IMR-90 (cell line): ENCODE measurements at regions not wholly inside any gene's neighbourhood (a gene's known extent, or its start where the extent isn't known, plus 50 kb on each side); places are given as distances from the start of the nearest gene placed in this dataset.

Source experiments
- ATAC-seq: fragments of 200-7000 bp; cut with Tn5 transposase; 2 replicates; pipeline ENCODE4 v1.9.1; 2020; ENCODE audit warnings: low read depth, mild to moderate bottlenecking, moderate library complexity
- BruUV-seq: library from RNA; stranded (reverse); fragments of 400-500 nt; replicated peaks from 2 replicates; lab custom pipeline; 2021; lab: Mats Ljungman, UMichigan
- CTCF ChIA-PET: fragments of 300-600 bp; formaldehyde crosslinking; extraction: SDS; loops from one replicate; lab custom pipeline; 2021; ENCODE audit warnings: antibody characterized with exemption; lab: Yijun Ruan, JAX
- POLR2A ChIA-PET: fragments of 300-600 bp; sonication (Branson Sonifier 250); formaldehyde crosslinking; loops from one replicate; lab custom pipeline; 2022; ENCODE audit warnings: antibody characterized with exemption; ENCODE audit not compliant: unreplicated experiment; lab: Charles Lee
- DNase-seq: peaks from one replicate; pipeline ENCODE4 v3.0.0; 2013
- H2AFZ ChIP-seq: replicated peaks from 2 replicates; pipeline ENCODE3; 2013; ENCODE audit warnings: low read length, mild to moderate bottlenecking; ENCODE audit not compliant: poor library complexity
- H2AK5ac ChIP-seq: 2 replicates; pipeline ENCODE4 v1.6.1; 2013; ENCODE audit warnings: low read depth, low read length, inconsistent platforms
- H2AK9ac ChIP-seq: replicated peaks from 2 replicates; pipeline ENCODE3; 2013; ENCODE audit warnings: mild to moderate bottlenecking, low read depth, low read length, moderate library complexity; ENCODE audit not compliant: poor library complexity
- H2BK120ac ChIP-seq: 2 replicates; pipeline ENCODE4 v1.6.1; 2013; ENCODE audit warnings: low read depth, low read length, inconsistent platforms
- H2BK15ac ChIP-seq: 3 replicates; pipeline ENCODE4 v1.6.1; 2013; ENCODE audit warnings: low read depth, low read length, inconsistent platforms
- H2BK20ac ChIP-seq: 2 replicates; pipeline ENCODE4 v1.6.1; 2013; ENCODE audit warnings: low read depth, mild to moderate bottlenecking, inconsistent platforms, low read length, moderate library complexity
- H2BK5ac ChIP-seq: 2 replicates; pipeline ENCODE4 v1.6.1; 2013; ENCODE audit warnings: mild to moderate bottlenecking, low read depth, low read length, inconsistent platforms; ENCODE audit not compliant: poor library complexity, severe bottlenecking
- H3K14ac ChIP-seq: replicated peaks from 2 replicates; pipeline ENCODE4 v1.6.1; 2013; ENCODE audit warnings: low read depth, low read length, inconsistent platforms
- H3K18ac ChIP-seq: 2 replicates; pipeline ENCODE4 v1.6.1; 2013; ENCODE audit warnings: low read depth, low read length, control low read depth
- H3K23ac ChIP-seq: 2 replicates; pipeline ENCODE4 v1.6.1; 2013; ENCODE audit warnings: low read depth, low read length, inconsistent platforms
- H3K27ac ChIP-seq: 2 replicates; pipeline ENCODE4 v1.5.1; 2013; ENCODE audit warnings: mild to moderate bottlenecking, control low read depth, low read length; ENCODE audit not compliant: insufficient read depth
- H3K27me3 ChIP-seq: 2 replicates; pipeline ENCODE4 v1.6.1; 2013; ENCODE audit warnings: low read length; ENCODE audit not compliant: control insufficient read depth, insufficient read depth
- H3K36me3 ChIP-seq: 2 replicates; pipeline ENCODE4 v1.6.1; 2013; ENCODE audit warnings: low read length, mixed read lengths; ENCODE audit not compliant: control insufficient read depth, insufficient read depth
- H3K4ac ChIP-seq: 2 replicates; pipeline ENCODE4 v1.6.1; 2013; ENCODE audit warnings: low read depth, low read length, inconsistent platforms
- H3K4me1 ChIP-seq: 2 replicates; pipeline ENCODE4 v1.6.1; 2013; ENCODE audit warnings: low read length, mixed read lengths; ENCODE audit not compliant: control insufficient read depth, insufficient read depth
- H3K4me2 ChIP-seq: 2 replicates; pipeline ENCODE4 v1.6.1; 2013; ENCODE audit warnings: low read depth, mild to moderate bottlenecking, control low read depth, low read length, moderate library complexity
- H3K4me3 ChIP-seq: 2 replicates; pipeline ENCODE4 v1.5.1; 2013; ENCODE audit warnings: low read depth, mild to moderate bottlenecking, control low read depth, low read length, moderate library complexity; ENCODE audit not compliant: insufficient read depth
- H3K56ac ChIP-seq: 2 replicates; pipeline ENCODE4 v1.6.1; 2013; ENCODE audit warnings: low read length, inconsistent platforms; ENCODE audit not compliant: insufficient read depth; ENCODE audit errors: extremely low read depth
- H3K79me1 ChIP-seq, 2 experiments: 2 replicates each; pipeline ENCODE4 v1.6.1; 2013; ENCODE audit warnings: low read length in 2 of 2, inconsistent platforms in 1 of 2, low read depth in 1 of 2
- H3K9ac ChIP-seq: 2 replicates; pipeline ENCODE4 v1.6.1; 2013; ENCODE audit warnings: low read depth, low read length, control low read depth
- H3K9me1 ChIP-seq: 2 replicates; pipeline ENCODE4 v1.6.1; 2013; ENCODE audit warnings: low read length, inconsistent platforms; ENCODE audit not compliant: insufficient read depth
- H3K9me3 ChIP-seq: 2 replicates; pipeline ENCODE4 v1.6.1; 2013; ENCODE audit warnings: low read length; ENCODE audit not compliant: control insufficient read depth, insufficient read depth
- H4K20me1 ChIP-seq: 2 replicates; pipeline ENCODE4 v1.6.1; 2013; ENCODE audit warnings: low read length, inconsistent platforms; ENCODE audit not compliant: insufficient read depth
- H4K5ac ChIP-seq: 2 replicates; pipeline ENCODE4 v1.6.1; 2013; ENCODE audit warnings: mild to moderate bottlenecking, low read depth, low read length, control low read depth
- H4K8ac ChIP-seq, 2 experiments: 2 replicates each; pipeline ENCODE4 v1.6.1; 2013; ENCODE audit warnings: low read depth in 2 of 2, low read length in 2 of 2, control low read depth in 1 of 2, inconsistent platforms in 1 of 2
- H4K91ac ChIP-seq: 2 replicates; pipeline ENCODE4 v1.6.1; 2013; ENCODE audit warnings: low read depth, low read length, inconsistent platforms; ENCODE audit not compliant: insufficient read depth
- BHLHE40 ChIP-seq: fragments of 150-350 bp; IDR thresholded peaks from 2 replicates; pipeline ENCODE4 v1.6.1; 2016; ENCODE audit warnings: mild to moderate bottlenecking, low read depth, low read length
- CEBPB ChIP-seq: IDR thresholded peaks from 2 replicates; pipeline ENCODE4 v1.6.1; 2012; ENCODE audit warnings: low read depth, low read length, improper control_type of control experiment
- CHD1 ChIP-seq: IDR thresholded peaks from 2 replicates; pipeline ENCODE4 v1.6.1; 2012; ENCODE audit warnings: low read depth, low read length, improper control_type of control experiment
- ELK1 ChIP-seq: fragments of 150-350 bp; IDR thresholded peaks from 2 replicates; pipeline ENCODE4 v1.6.1; 2016; ENCODE audit warnings: low read depth, mild to moderate bottlenecking, low read length, moderate library complexity, borderline replicate concordance
- FOS ChIP-seq: fragments of 150-350 bp; IDR thresholded peaks from 2 replicates; pipeline ENCODE4 v1.6.1; 2016; ENCODE audit warnings: low read depth, low read length
- MAFK ChIP-seq: IDR thresholded peaks from 2 replicates; pipeline ENCODE4 v1.6.1; 2012; ENCODE audit warnings: low read depth, low read length, improper control_type of control experiment
- MAZ ChIP-seq: IDR thresholded peaks from 2 replicates; pipeline ENCODE4 v1.6.1; 2012; ENCODE audit warnings: low read depth, mild to moderate bottlenecking, low read length, improper control_type of control experiment, moderate library complexity, borderline replicate concordance
- MXI1 ChIP-seq: IDR thresholded peaks from 2 replicates; pipeline ENCODE4 v1.6.1; 2012; ENCODE audit warnings: low read depth, mild to moderate bottlenecking, low read length, moderate library complexity, borderline replicate concordance
- NFE2L2 ChIP-seq: fragments of 150-350 bp; IDR thresholded peaks from 2 replicates; pipeline ENCODE4 v1.6.1; 2016; ENCODE audit warnings: low read depth, mild to moderate bottlenecking, low read length
- RAD21 ChIP-seq: IDR thresholded peaks from 2 replicates; pipeline ENCODE4 v1.6.1; 2012; ENCODE audit warnings: low read length, improper control_type of control experiment
- RCOR1 ChIP-seq: IDR thresholded peaks from 2 replicates; pipeline ENCODE4 v1.6.1; 2012; ENCODE audit warnings: mild to moderate bottlenecking, low read length, improper control_type of control experiment; ENCODE audit not compliant: insufficient replicate concordance
- RFX5 ChIP-seq: IDR thresholded peaks from 2 replicates; pipeline ENCODE4 v1.8.0; 2012; ENCODE audit warnings: low read depth, mild to moderate bottlenecking, low read length, moderate library complexity
- SMC3 ChIP-seq: fragments of 150-350 bp; IDR thresholded peaks from 2 replicates; pipeline ENCODE4 v1.6.1; 2016; ENCODE audit warnings: low read depth, mild to moderate bottlenecking, antibody characterized with exemption, low read length, moderate library complexity
- WGBS, 2 experiments: methylation state at CpG; one replicate each; pipeline versions ENCODE4 v1.1.5 to v1.1.7; 2013; ENCODE audit warnings: missing lambda C conversion rate in 2 of 2; ENCODE audit not compliant: insufficient read length in 1 of 2; ENCODE audit errors: extremely low coverage in 2 of 2; 5-methylcytosine and 5-hydroxymethylcytosine counted together
- dilution Hi-C: fragments of 300-500 bp; cut with HindIII; formaldehyde crosslinking; loops from one replicate; pipeline ENCODE4 v1.14.3; 2018; ENCODE audit warnings: low sequenced_read_pairs; ENCODE audit not compliant: unreplicated experiment
- in situ Hi-C: fragments of 300-500 bp; cut with MboI; formaldehyde crosslinking; loops from 3 replicates; pipeline ENCODE4 v1.14.3; 2019; ENCODE audit warnings: low sequenced_read_pairs, inconsistent platforms, mixed read lengths
- intact Hi-C: fragments of 100-400 bp; cut with micrococcal nuclease; formaldehyde crosslinking; loops from 2 replicates; pipeline ENCODE4 v1.10.0; 2022
- TF ChIP-seq, protein P1 (sequence below): conservative IDR thresholded peaks from 2 replicates; pipeline ENCODE4 v1.5.1; 2012; ENCODE audit warnings: mild to moderate bottlenecking, low read depth, low read length, improper control_type of control experiment
- TF ChIP-seq, protein P2 (sequence below): fragments of 150-350 bp; IDR thresholded peaks from 2 replicates; pipeline ENCODE4 v1.6.1; 2017; ENCODE audit warnings: mild to moderate bottlenecking, antibody characterized with exemption, low read length, low read depth

- dilution Hi-C loops (no loop called here), in situ Hi-C loops (no loop called here), intact Hi-C loops (no loop called here)
- Histone ChIP-seq H3K27ac (peak overlapping the region; percentile 32; the same call in 1 of the 2 replicates), H2BK5ac (peak overlapping the region; percentile 35), H4K91ac (peak overlapping the region; percentile 73; the same call in 1 of the 2 replicates), H2AFZ (no peak overlapping the region), H3K18ac (peak overlapping the region; percentile 87), H3K56ac (no peak overlapping the region), H3K9ac (no peak overlapping the region), H3K4me1 (peaks cover 10% of the 10 kb centered on the region), H2BK20ac (peak overlapping the region; percentile 88), H4K20me1 (no peaks in the 10 kb centered on the region), H3K4me3 (no peak overlapping the region), H4K5ac (peak overlapping the region; percentile 21), H3K27me3 (no peaks in the 10 kb centered on the region; the same call in 1 of the 2 replicates), H3K9me1 (peaks cover 3% of the 10 kb centered on the region), H3K9me3 (no peaks in the 10 kb centered on the region), H3K36me3 (no peaks in the 10 kb centered on the region), H3K4ac (peak overlapping the region; percentile 59; the same call in 1 of the 2 replicates), H3K23ac (peak overlapping the region; percentile 53; the same call in 1 of the 2 replicates), H2AK5ac (peak overlapping the region; percentile 48), H2BK15ac (0 out of 3 replicates have a peak overlapping the region, but pooled peaks have one; percentile 53), H2BK120ac (peak overlapping the region; percentile 80), H4K8ac (peak overlapping the region in 1 of 2 experiments; percentile 81; a peak in 1 of 4 replicates), H3K79me1 (no peaks in the 10 kb centered on the region), H3K4me2 (no peak overlapping the region), H2AK9ac (no peak overlapping the region), H3K14ac (peak overlapping the region; percentile 78)
- no TSS peak for BruUV-seq
- DNase-seq (no peak), ATAC-seq (no peak)
- ChIA-PET POLR2A (no interaction called here), CTCF (interaction anchor here (0.6 to 0.8 kb wide), 2 partner anchors 12 to 15 kb away, joined by 3 read pairs; no protein-coding TSS in a partner anchor)
- WGBS, 2 experiments, result no CpG with 5 or more reads among the region's 1 CpG
- no peak for TF ChIP-seq FOS
- no peak for TF ChIP-seq RCOR1
- no peak for TF ChIP-seq NFE2L2
- TF ChIP-seq, protein P1, sequence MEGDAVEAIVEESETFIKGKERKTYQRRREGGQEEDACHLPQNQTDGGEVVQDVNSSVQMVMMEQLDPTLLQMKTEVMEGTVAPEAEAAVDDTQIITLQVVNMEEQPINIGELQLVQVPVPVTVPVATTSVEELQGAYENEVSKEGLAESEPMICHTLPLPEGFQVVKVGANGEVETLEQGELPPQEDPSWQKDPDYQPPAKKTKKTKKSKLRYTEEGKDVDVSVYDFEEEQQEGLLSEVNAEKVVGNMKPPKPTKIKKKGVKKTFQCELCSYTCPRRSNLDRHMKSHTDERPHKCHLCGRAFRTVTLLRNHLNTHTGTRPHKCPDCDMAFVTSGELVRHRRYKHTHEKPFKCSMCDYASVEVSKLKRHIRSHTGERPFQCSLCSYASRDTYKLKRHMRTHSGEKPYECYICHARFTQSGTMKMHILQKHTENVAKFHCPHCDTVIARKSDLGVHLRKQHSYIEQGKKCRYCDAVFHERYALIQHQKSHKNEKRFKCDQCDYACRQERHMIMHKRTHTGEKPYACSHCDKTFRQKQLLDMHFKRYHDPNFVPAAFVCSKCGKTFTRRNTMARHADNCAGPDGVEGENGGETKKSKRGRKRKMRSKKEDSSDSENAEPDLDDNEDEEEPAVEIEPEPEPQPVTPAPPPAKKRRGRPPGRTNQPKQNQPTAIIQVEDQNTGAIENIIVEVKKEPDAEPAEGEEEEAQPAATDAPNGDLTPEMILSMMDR, result no peak
- TF ChIP-seq MAZ, result no peak
- no peak for TF ChIP-seq CHD1
- TF ChIP-seq RFX5, result no peak
- TF ChIP-seq BHLHE40, result no peak
- TF ChIP-seq, protein P2, sequence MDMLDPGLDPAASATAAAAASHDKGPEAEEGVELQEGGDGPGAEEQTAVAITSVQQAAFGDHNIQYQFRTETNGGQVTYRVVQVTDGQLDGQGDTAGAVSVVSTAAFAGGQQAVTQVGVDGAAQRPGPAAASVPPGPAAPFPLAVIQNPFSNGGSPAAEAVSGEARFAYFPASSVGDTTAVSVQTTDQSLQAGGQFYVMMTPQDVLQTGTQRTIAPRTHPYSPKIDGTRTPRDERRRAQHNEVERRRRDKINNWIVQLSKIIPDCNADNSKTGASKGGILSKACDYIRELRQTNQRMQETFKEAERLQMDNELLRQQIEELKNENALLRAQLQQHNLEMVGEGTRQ, result no peak
- no peak for TF ChIP-seq SMC3
- TF ChIP-seq MAFK, result no peak
- no peak for TF ChIP-seq ELK1
- TF ChIP-seq MXI1, result no peak
- no peak for TF ChIP-seq RAD21
- TF ChIP-seq CEBPB, result no peak
Measured at GRCh38 chr3:154780263-154780662, 299.9 kb upstream of the MME start.
